ENCODE measurements at regions not wholly inside any gene's neighbourhood (a gene's known extent, or its start where the extent isn't known, plus 50 kb on each side); places are given as distances from the start of the nearest gene placed in this dataset.

DNA sequence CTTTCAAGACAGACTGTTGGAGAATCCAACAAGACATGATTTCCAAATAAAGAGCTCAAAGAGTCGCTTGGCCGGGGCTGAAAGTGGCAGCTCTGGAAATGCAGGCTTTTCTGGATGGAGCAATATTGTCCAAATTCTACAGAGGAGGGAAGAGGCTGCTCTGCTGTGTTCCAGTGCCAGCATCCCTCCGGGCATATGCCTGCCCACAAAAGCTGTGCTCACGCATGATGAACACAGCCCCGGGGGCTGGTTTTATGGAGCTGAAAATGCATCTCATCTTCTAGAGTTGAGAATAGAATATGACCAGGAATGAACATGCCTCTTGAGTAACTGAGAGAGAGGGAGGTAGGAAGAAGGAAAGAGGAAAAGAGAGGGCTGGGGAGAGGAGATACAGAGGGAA, 74.7 kb upstream of the TOX3 start:
- FAIRE-seq: no peak
- no peak for TF ChIP-seq ZNF445 (CRISPR knock-in tag; IDR thresholded peaks at IDR 0.05; ENCODE audit: low read depth)
- TF ChIP-seq, protein P1, sequence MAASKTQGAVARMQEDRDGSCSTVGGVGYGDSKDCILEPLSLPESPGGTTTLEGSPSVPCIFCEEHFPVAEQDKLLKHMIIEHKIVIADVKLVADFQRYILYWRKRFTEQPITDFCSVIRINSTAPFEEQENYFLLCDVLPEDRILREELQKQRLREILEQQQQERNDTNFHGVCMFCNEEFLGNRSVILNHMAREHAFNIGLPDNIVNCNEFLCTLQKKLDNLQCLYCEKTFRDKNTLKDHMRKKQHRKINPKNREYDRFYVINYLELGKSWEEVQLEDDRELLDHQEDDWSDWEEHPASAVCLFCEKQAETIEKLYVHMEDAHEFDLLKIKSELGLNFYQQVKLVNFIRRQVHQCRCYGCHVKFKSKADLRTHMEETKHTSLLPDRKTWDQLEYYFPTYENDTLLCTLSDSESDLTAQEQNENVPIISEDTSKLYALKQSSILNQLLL (CRISPR knock-in tag; IDR thresholded peaks at IDR 0.05; ENCODE audit: borderline replicate concordance): no peak
- no peak for TF ChIP-seq TCFL5 (CRISPR knock-in tag; conservative IDR thresholded peaks at IDR 0.05)
- TF ChIP-seq, protein P2, sequence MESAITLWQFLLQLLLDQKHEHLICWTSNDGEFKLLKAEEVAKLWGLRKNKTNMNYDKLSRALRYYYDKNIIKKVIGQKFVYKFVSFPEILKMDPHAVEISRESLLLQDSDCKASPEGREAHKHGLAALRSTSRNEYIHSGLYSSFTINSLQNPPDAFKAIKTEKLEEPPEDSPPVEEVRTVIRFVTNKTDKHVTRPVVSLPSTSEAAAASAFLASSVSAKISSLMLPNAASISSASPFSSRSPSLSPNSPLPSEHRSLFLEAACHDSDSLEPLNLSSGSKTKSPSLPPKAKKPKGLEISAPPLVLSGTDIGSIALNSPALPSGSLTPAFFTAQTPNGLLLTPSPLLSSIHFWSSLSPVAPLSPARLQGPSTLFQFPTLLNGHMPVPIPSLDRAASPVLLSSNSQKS (CRISPR knock-in tag; IDR thresholded peaks at IDR 0.05): no peak
- TF ChIP-seq U2AF2 (optimal IDR thresholded peaks at IDR 0.05; ENCODE audit: low read depth, low read length): no peak
- intact Hi-C loops (cut with micrococcal nuclease) (no loop called here), in situ Hi-C loops (cut with MboI) (no loop called here)
- no peaks in the 10 kb centered on the region for H3K27me3 ChIP-seq (ENCODE audit: control insufficient read depth in 2 of 2, insufficient read depth in 2 of 2, low read length in 2 of 2)
- ChIA-PET CTCF (ENCODE audit: low intra/inter-chr PET ratio) (no interaction called here), POLR2A (no interaction called here)
- no peaks in the 10 kb centered on the region for H3K4me1 ChIP-seq (replicated peaks in 1 of 2; ENCODE audit: control insufficient read depth in 2 of 2, insufficient read depth in 2 of 2, low read length in 2 of 2)
- no peak overlapping the region for H3K4me2 ChIP-seq (ENCODE audit: insufficient read depth, low read length)
- no peaks in the 10 kb centered on the region for H3K79me2 ChIP-seq (ENCODE audit: control insufficient read depth, insufficient read depth, low read length)
- H3K9me3 ChIP-seq (replicated peaks; ENCODE audit: control insufficient read depth, insufficient read depth, low read depth, low read length): no peaks in the 10 kb centered on the region
- no TSS peak for BruUV-seq (replicated peaks)
- no peak overlapping the region for H3K9ac ChIP-seq (ENCODE audit: insufficient read depth in 1 of 2, low read depth in 2 of 2, low read length in 2 of 2)
- H2AFZ ChIP-seq (ENCODE audit: low read depth, low read length): no peak overlapping the region
- H3K4me3 ChIP-seq: no peak overlapping the region
- no peak overlapping the region for H3K27ac ChIP-seq (ENCODE audit: extremely low read depth, low read depth, low read length)
- no peak for ATAC-seq
- no peaks in the 10 kb centered on the region for H4K20me1 ChIP-seq (replicated peaks; ENCODE audit: control insufficient read depth, insufficient read depth, low read length)
- WGBS (ENCODE audit: insufficient coverage, low coverage, missing lambda C conversion rate): 2% methylated on average over 5 of the region's 5 CpGs
- H3K36me3 ChIP-seq (ENCODE audit: control insufficient read depth, insufficient read depth, low read length): no peaks in the 10 kb centered on the region
- no peak for DNase-seq (ENCODE audit: extremely low read depth in 1 of 4, low spot score in 3 of 4)
- no peaks in the 10 kb centered on the region for H3K9me1 ChIP-seq (ENCODE audit: control insufficient read depth, insufficient read depth, low read length)
